GM23338 (cell line): ENCODE measurements at regions not wholly inside any gene's neighbourhood (a gene's known extent, or its start where the extent isn't known, plus 50 kb on each side); places are given as distances from the start of the nearest gene placed in this dataset.

Experiments used
- CREB1 ChIP-seq: fragments of 250-450 bp; sonication (Bioruptor Pico); IDR thresholded peaks from 2 replicates; pipeline ENCODE4 v1.5.0; 2020; ENCODE audit warnings: low read depth, mild to moderate bottlenecking, moderate library complexity
- EZH2 ChIP-seq: fragments of 200-600 bp; sonication (generic); IDR thresholded peaks from one replicate; pipeline ENCODE4 v1.8.0; 2017; ENCODE audit warnings: antibody characterized with exemption, mild to moderate bottlenecking, low read depth; ENCODE audit not compliant: unreplicated experiment
- EZH2phosphoT487 ChIP-seq: fragments of 200-600 bp; sonication (generic); IDR thresholded peaks from one replicate; pipeline ENCODE4 v1.8.1; 2018; ENCODE audit warnings: antibody characterized with exemption; ENCODE audit not compliant: unreplicated experiment
- JUNB ChIP-seq: IDR thresholded peaks from one replicate; pipeline ENCODE4 v1.6.1; 2016; ENCODE audit warnings: antibody characterized with exemption; ENCODE audit not compliant: unreplicated experiment
- NANOG ChIP-seq: IDR thresholded peaks from 2 replicates; pipeline ENCODE4 v1.6.1; 2016; ENCODE audit warnings: antibody characterized with exemption, borderline replicate concordance
- POLR2AphosphoS5 ChIP-seq: IDR thresholded peaks from 2 replicates; pipeline ENCODE4 v1.6.1; 2016; ENCODE audit warnings: antibody characterized with exemption, low read depth
- ZNF331 ChIP-seq: fragments of 250-450 bp; sonication (Bioruptor Pico); IDR thresholded peaks from 2 replicates; pipeline ENCODE4 v1.5.0; 2020; ENCODE audit warnings: low read depth, mild to moderate bottlenecking, moderate library complexity
- TF ChIP-seq, protein P1 (sequence below), 2 experiments: fragments of 200-600 bp in 1 of 2; sonication (generic) in 1 of 2; conservative IDR thresholded peaks; 2 replicates each; pipeline versions ENCODE4 v1.5.1 to v1.6.1; 2016 to 2017; ENCODE audit warnings: antibody characterized with exemption in 2 of 2, low read depth in 2 of 2, mild to moderate bottlenecking in 2 of 2, moderate library complexity in 1 of 2
- TF ChIP-seq, protein P2 (sequence below): IDR thresholded peaks from one replicate; pipeline ENCODE4 v1.6.1; 2018; ENCODE audit warnings: antibody characterized with exemption; ENCODE audit not compliant: unreplicated experiment
- TF ChIP-seq, protein P3 (sequence below): IDR thresholded peaks from 2 replicates; pipeline ENCODE4 v1.6.1; 2016; ENCODE audit warnings: antibody characterized with exemption
- TF ChIP-seq, protein P4 (sequence below): fragments of 250-450 bp; sonication (Bioruptor Pico); IDR thresholded peaks from 2 replicates; pipeline ENCODE4 v1.5.0; 2020; ENCODE audit warnings: mild to moderate bottlenecking, moderate library complexity

DNA sequence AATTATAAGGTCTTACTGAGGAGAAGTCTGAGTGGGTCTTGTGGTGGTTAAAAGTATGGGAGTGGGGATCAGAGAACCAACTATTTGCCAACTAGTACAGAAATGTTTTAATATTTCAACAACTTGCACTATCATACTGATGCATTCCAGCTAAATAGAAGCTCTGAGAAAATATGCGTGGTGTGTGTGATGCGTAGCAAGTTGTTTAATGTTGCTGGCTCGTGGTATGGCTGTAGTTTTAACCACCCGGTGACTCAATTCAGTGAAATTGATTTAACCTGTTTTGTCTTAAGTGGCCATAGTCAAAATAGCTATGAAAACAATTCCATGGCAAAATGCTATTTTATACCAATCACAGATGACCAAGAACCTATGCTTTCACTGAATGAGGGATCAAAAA, 176.5 kb upstream of the SLC24A2 start:
- TF ChIP-seq, protein P1, sequence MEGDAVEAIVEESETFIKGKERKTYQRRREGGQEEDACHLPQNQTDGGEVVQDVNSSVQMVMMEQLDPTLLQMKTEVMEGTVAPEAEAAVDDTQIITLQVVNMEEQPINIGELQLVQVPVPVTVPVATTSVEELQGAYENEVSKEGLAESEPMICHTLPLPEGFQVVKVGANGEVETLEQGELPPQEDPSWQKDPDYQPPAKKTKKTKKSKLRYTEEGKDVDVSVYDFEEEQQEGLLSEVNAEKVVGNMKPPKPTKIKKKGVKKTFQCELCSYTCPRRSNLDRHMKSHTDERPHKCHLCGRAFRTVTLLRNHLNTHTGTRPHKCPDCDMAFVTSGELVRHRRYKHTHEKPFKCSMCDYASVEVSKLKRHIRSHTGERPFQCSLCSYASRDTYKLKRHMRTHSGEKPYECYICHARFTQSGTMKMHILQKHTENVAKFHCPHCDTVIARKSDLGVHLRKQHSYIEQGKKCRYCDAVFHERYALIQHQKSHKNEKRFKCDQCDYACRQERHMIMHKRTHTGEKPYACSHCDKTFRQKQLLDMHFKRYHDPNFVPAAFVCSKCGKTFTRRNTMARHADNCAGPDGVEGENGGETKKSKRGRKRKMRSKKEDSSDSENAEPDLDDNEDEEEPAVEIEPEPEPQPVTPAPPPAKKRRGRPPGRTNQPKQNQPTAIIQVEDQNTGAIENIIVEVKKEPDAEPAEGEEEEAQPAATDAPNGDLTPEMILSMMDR (conservative IDR thresholded peaks at IDR 0.05; ENCODE audit: low read depth in 2 of 2): no peak
- TF ChIP-seq EZH2phosphoT487 (no peak), POLR2AphosphoS5 (no peak), EZH2 (no peak), NANOG (no peak), CREB1 (no peak), JUNB (no peak), ZNF331 (CRISPR knock-in tag) (no peak)
- TF ChIP-seq, protein P2, sequence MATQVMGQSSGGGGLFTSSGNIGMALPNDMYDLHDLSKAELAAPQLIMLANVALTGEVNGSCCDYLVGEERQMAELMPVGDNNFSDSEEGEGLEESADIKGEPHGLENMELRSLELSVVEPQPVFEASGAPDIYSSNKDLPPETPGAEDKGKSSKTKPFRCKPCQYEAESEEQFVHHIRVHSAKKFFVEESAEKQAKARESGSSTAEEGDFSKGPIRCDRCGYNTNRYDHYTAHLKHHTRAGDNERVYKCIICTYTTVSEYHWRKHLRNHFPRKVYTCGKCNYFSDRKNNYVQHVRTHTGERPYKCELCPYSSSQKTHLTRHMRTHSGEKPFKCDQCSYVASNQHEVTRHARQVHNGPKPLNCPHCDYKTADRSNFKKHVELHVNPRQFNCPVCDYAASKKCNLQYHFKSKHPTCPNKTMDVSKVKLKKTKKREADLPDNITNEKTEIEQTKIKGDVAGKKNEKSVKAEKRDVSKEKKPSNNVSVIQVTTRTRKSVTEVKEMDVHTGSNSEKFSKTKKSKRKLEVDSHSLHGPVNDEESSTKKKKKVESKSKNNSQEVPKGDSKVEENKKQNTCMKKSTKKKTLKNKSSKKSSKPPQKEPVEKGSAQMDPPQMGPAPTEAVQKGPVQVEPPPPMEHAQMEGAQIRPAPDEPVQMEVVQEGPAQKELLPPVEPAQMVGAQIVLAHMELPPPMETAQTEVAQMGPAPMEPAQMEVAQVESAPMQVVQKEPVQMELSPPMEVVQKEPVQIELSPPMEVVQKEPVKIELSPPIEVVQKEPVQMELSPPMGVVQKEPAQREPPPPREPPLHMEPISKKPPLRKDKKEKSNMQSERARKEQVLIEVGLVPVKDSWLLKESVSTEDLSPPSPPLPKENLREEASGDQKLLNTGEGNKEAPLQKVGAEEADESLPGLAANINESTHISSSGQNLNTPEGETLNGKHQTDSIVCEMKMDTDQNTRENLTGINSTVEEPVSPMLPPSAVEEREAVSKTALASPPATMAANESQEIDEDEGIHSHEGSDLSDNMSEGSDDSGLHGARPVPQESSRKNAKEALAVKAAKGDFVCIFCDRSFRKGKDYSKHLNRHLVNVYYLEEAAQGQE: no peak
- TF ChIP-seq, protein P3, sequence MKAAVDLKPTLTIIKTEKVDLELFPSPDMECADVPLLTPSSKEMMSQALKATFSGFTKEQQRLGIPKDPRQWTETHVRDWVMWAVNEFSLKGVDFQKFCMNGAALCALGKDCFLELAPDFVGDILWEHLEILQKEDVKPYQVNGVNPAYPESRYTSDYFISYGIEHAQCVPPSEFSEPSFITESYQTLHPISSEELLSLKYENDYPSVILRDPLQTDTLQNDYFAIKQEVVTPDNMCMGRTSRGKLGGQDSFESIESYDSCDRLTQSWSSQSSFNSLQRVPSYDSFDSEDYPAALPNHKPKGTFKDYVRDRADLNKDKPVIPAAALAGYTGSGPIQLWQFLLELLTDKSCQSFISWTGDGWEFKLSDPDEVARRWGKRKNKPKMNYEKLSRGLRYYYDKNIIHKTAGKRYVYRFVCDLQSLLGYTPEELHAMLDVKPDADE: no peak
- TF ChIP-seq, protein P4, sequence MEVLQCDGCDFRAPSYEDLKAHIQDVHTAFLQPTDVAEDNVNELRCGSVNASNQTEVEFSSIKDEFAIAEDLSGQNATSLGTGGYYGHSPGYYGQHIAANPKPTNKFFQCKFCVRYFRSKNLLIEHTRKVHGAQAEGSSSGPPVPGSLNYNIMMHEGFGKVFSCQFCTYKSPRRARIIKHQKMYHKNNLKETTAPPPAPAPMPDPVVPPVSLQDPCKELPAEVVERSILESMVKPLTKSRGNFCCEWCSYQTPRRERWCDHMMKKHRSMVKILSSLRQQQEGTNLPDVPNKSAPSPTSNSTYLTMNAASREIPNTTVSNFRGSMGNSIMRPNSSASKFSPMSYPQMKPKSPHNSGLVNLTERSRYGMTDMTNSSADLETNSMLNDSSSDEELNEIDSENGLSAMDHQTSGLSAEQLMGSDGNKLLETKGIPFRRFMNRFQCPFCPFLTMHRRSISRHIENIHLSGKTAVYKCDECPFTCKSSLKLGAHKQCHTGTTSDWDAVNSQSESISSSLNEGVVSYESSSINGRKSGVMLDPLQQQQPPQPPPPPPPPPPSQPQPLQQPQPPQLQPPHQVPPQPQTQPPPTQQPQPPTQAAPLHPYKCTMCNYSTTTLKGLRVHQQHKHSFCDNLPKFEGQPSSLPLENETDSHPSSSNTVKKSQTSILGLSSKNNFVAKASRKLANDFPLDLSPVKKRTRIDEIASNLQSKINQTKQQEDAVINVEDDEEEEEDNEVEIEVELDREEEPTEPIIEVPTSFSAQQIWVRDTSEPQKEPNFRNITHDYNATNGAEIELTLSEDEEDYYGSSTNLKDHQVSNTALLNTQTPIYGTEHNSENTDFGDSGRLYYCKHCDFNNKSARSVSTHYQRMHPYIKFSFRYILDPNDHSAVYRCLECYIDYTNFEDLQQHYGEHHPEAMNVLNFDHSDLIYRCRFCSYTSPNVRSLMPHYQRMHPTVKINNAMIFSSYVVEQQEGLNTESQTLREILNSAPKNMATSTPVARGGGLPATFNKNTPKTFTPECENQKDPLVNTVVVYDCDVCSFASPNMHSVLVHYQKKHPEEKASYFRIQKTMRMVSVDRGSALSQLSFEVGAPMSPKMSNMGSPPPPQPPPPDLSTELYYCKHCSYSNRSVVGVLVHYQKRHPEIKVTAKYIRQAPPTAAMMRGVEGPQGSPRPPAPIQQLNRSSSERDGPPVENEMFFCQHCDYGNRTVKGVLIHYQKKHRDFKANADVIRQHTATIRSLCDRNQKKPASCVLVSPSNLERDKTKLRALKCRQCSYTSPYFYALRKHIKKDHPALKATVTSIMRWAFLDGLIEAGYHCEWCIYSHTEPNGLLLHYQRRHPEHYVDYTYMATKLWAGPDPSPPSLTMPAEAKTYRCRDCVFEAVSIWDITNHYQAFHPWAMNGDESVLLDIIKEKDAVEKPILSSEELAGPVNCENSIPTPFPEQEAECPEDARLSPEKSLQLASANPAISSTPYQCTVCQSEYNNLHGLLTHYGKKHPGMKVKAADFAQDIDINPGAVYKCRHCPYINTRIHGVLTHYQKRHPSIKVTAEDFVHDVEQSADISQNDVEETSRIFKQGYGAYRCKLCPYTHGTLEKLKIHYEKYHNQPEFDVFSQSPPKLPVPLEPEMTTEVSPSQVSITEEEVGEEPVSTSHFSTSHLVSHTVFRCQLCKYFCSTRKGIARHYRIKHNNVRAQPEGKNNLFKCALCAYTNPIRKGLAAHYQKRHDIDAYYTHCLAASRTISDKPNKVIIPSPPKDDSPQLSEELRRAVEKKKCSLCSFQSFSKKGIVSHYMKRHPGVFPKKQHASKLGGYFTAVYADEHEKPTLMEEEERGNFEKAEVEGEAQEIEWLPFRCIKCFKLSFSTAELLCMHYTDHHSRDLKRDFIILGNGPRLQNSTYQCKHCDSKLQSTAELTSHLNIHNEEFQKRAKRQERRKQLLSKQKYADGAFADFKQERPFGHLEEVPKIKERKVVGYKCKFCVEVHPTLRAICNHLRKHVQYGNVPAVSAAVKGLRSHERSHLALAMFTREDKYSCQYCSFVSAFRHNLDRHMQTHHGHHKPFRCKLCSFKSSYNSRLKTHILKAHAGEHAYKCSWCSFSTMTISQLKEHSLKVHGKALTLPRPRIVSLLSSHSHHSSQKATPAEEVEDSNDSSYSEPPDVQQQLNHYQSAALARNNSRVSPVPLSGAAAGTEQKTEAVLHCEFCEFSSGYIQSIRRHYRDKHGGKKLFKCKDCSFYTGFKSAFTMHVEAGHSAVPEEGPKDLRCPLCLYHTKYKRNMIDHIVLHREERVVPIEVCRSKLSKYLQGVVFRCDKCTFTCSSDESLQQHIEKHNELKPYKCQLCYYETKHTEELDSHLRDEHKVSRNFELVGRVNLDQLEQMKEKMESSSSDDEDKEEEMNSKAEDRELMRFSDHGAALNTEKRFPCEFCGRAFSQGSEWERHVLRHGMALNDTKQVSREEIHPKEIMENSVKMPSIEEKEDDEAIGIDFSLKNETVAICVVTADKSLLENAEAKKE (CRISPR knock-in tag): no peak
